Neural progenitor cell (in vitro differentiated cells): ENCODE measurements at regions not wholly inside any gene's neighbourhood (a gene's known extent, or its start where the extent isn't known, plus 50 kb on each side); places are given as distances from the start of the nearest gene placed in this dataset.

ENCODE experiments used
- DNase-seq: peaks from one replicate; pipeline ENCODE4 v3.0.0-alpha.2; 2016; ENCODE audit warnings: low spot score
- H2AFZ ChIP-seq: fragments of 200-600 bp; sonication (generic); replicated peaks from 2 replicates; pipeline ENCODE4 v1.6.1; 2016; ENCODE audit warnings: antibody characterized with exemption
- H3F3A ChIP-seq: fragments of 200-600 bp; sonication (generic); 2 replicates; pipeline ENCODE4 v1.6.1; 2016; ENCODE audit warnings: antibody characterized with exemption, low read depth
- H3K27ac ChIP-seq: fragments of 200-600 bp; sonication (generic); 2 replicates; pipeline ENCODE4 v1.5.1; 2016; ENCODE audit warnings: mild to moderate bottlenecking
- H3K27me3 ChIP-seq: fragments of 200-600 bp; sonication (generic); 2 replicates; pipeline ENCODE4 v1.6.1; 2016; ENCODE audit warnings: mild to moderate bottlenecking, moderate library complexity
- H3K36me3 ChIP-seq: fragments of 200-600 bp; sonication (generic); 2 replicates; pipeline ENCODE4 v1.5.1; 2016
- H3K4me1 ChIP-seq: fragments of 200-600 bp; sonication (generic); 2 replicates; pipeline ENCODE4 v1.6.1; 2016; ENCODE audit warnings: mixed run types
- H3K4me2 ChIP-seq: fragments of 200-600 bp; sonication (generic); 2 replicates; pipeline ENCODE4 v1.6.1; 2016
- H3K4me3 ChIP-seq: fragments of 200-600 bp; sonication (generic); 2 replicates; pipeline ENCODE4 v1.5.1; 2016
- H3K79me2 ChIP-seq: fragments of 200-600 bp; sonication (generic); 2 replicates; pipeline ENCODE4 v1.6.1; 2016; ENCODE audit warnings: low read depth
- H3K9ac ChIP-seq: fragments of 200-600 bp; sonication (generic); 2 replicates; pipeline ENCODE4 v1.6.1; 2016
- H3K9me3 ChIP-seq: fragments of 200-600 bp; sonication (generic); 2 replicates; pipeline ENCODE4 v1.5.1; 2016; ENCODE audit warnings: low read depth
- H4K20me1 ChIP-seq: fragments of 200-600 bp; sonication (generic); 2 replicates; pipeline ENCODE4 v1.6.1; 2016; ENCODE audit warnings: low read depth
- H3K27ac Mint-ChIP-seq: 3 replicates; pipeline ENCODE4 v1.8.0; 2021; ENCODE audit warnings: mixed read lengths
- H3K27me3 Mint-ChIP-seq: 2 replicates; pipeline ENCODE4 v1.8.0; 2022; ENCODE audit warnings: low read depth, mild to moderate bottlenecking, inconsistent platforms, moderate library complexity, mixed read lengths; ENCODE audit not compliant: insufficient read depth
- H3K36me3 Mint-ChIP-seq: 3 replicates; pipeline ENCODE4 v1.8.0; 2021; ENCODE audit warnings: mixed read lengths
- H3K4me1 Mint-ChIP-seq: 3 replicates; pipeline ENCODE4 v1.8.0; 2021; ENCODE audit warnings: mixed read lengths
- H3K4me3 Mint-ChIP-seq: 3 replicates; pipeline ENCODE4 v1.8.0; 2021; ENCODE audit warnings: mild to moderate bottlenecking, moderate library complexity, mixed read lengths
- H3K9me3 Mint-ChIP-seq: 3 replicates; pipeline ENCODE4 v1.8.0; 2020; ENCODE audit warnings: mixed read lengths
- CTCF ChIP-seq: fragments of 200-600 bp; sonication (generic); IDR thresholded peaks from 2 replicates; pipeline ENCODE4 v1.5.1; 2017; ENCODE audit warnings: antibody characterized with exemption, mild to moderate bottlenecking
- EZH2 ChIP-seq: fragments of 200-600 bp; sonication (generic); IDR thresholded peaks from 2 replicates; pipeline ENCODE4 v1.6.1; 2017; ENCODE audit warnings: antibody characterized with exemption, mild to moderate bottlenecking, moderate library complexity
- EZH2phosphoT487 ChIP-seq: fragments of 200-600 bp; sonication (generic); IDR thresholded peaks from 2 replicates; pipeline ENCODE4 v1.6.1; 2017; ENCODE audit warnings: antibody characterized with exemption

DNA sequence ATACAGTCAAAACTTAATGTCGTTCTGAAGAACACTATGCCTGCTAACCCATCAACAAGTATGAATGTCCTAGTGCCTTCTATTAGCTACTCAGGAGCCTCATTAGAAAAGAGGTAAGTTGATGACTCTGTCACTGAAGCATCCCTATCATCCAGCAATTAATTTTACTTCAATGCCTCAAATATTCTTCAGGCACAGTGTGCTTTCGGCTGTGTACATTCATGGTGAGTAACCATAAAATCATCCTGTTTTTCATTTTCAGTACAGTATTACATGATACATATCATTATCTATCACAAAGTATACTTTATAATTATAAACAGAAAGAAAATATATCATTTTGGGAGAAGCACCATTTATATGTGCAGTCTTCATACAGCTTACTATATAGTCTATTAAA, 495.5 kb upstream of the ZWINT start:
- Mint-ChIP-seq H3K4me3 (no peak overlapping the region), H3K4me1 (no peaks in the 10 kb centered on the region), H3K36me3 (no peaks in the 10 kb centered on the region), H3K27ac (no peak overlapping the region), H3K27me3 (no peaks in the 10 kb centered on the region), H3K9me3 (no peaks in the 10 kb centered on the region)
- H3K36me3 ChIP-seq = no peaks in the 10 kb centered on the region
- H3F3A ChIP-seq = no peaks in the 10 kb centered on the region
- H3K9ac ChIP-seq = no peak overlapping the region
- no peak for DNase-seq
- no peak overlapping the region for H3K27ac ChIP-seq
- TF ChIP-seq EZH2phosphoT487 (no peak), CTCF (no peak), EZH2 (no peak)
- no peaks in the 10 kb centered on the region for H4K20me1 ChIP-seq
- H3K9me3 ChIP-seq = no peaks in the 10 kb centered on the region
- peaks cover 1% of the 10 kb centered on the region for H3K4me1 ChIP-seq
- no peak overlapping the region for H3K4me2 ChIP-seq
- no peaks in the 10 kb centered on the region for H3K79me2 ChIP-seq
- no peak overlapping the region for H3K4me3 ChIP-seq
- H3K27me3 ChIP-seq = no peaks in the 10 kb centered on the region
- no peak overlapping the region for H2AFZ ChIP-seq

GRCh38 chr10:56844978-56845529, 484.0 kb upstream of the ZWINT start:
- Mint-ChIP-seq H3K9me3 (no peaks in the 10 kb centered on the region), H3K27me3 (no peaks in the 10 kb centered on the region), H3K36me3 (no peaks in the 10 kb centered on the region), H3K4me3 (no peak overlapping the region), H3K27ac (no peak overlapping the region), H3K4me1 (no peaks in the 10 kb centered on the region)
- no peak for DNase-seq
- no peaks in the 10 kb centered on the region for H3K9me3 ChIP-seq
- no peaks in the 10 kb centered on the region for H3K79me2 ChIP-seq
- H4K20me1 ChIP-seq = no peaks in the 10 kb centered on the region
- H3K36me3 ChIP-seq = no peaks in the 10 kb centered on the region
- H3F3A ChIP-seq = no peaks in the 10 kb centered on the region
- H3K27ac ChIP-seq = no peak overlapping the region
- no peak overlapping the region for H3K4me2 ChIP-seq
- no peaks in the 10 kb centered on the region for H3K4me1 ChIP-seq
- TF ChIP-seq EZH2phosphoT487 (no peak), CTCF (no peak), EZH2 (no peak)
- H3K27me3 ChIP-seq = no peaks in the 10 kb centered on the region
- no peak overlapping the region for H3K4me3 ChIP-seq
- no peak overlapping the region for H3K9ac ChIP-seq
- H2AFZ ChIP-seq = no peak overlapping the region

- Histone ChIP-seq H3K9ac (no peak overlapping the region), H4K20me1 (no peaks in the 10 kb centered on the region), H3F3A (no peaks in the 10 kb centered on the region), H3K4me1 (no peaks in the 10 kb centered on the region), H3K4me2 (no peak overlapping the region), H3K27me3 (no peaks in the 10 kb centered on the region), H3K4me3 (no peak overlapping the region), H3K79me2 (no peaks in the 10 kb centered on the region), H3K36me3 (no peaks in the 10 kb centered on the region), H3K9me3 (no peaks in the 10 kb centered on the region), H2AFZ (no peak overlapping the region), H3K27ac (no peak overlapping the region)
- no peaks in the 10 kb centered on the region for H3K9me3 Mint-ChIP-seq
- no peak for DNase-seq
- TF ChIP-seq EZH2 (no peak), CTCF (no peak), EZH2phosphoT487 (no peak)
- no peak overlapping the region for H3K4me3 Mint-ChIP-seq
- no peaks in the 10 kb centered on the region for H3K36me3 Mint-ChIP-seq
- H3K27ac Mint-ChIP-seq = no peak overlapping the region
- no peaks in the 10 kb centered on the region for H3K27me3 Mint-ChIP-seq
- no peaks in the 10 kb centered on the region for H3K4me1 Mint-ChIP-seq
Measured at GRCh38 chr10:56836659-56837058, 475.6 kb upstream of the ZWINT start.
